SH-SY5Y (cell line): ENCODE measurements at regions not wholly inside any gene's neighbourhood (a gene's known extent, or its start where the extent isn't known, plus 50 kb on each side); places are given as distances from the start of the nearest gene placed in this dataset.

ENCODE experiments used
- GATA2 ChIP-seq: IDR thresholded peaks from 2 replicates; pipeline ENCODE4 v1.6.1; 2011; ENCODE audit warnings: mild to moderate bottlenecking, low read depth, low read length
- GATA3 ChIP-seq: IDR thresholded peaks from 2 replicates; pipeline ENCODE4 v1.6.1; 2011; ENCODE audit warnings: low read depth, mild to moderate bottlenecking, low read length, moderate library complexity

DNA sequence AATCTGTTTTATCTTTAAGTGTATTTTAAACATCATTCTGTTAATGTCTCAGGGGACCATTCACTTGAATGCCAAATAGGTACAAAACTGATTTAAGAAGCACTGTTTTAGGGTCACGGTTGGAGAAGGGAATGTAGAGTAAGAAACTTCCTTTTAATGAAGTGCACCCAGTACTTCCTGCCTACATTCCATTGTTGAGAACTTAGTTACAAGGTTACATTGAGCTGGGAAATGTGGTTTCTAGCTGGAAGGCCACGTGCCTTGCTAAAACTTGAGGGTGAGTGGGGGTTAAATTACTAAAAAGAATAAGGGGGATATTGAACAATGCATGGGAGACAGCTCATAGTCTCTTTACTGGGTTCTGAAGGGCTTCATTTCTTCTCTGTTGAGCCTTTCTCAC lies 78.3 kb upstream of the TBC1D5 start:
- TF ChIP-seq GATA2 (no peak), GATA3 (no peak)
